ENCODE measurements at regions not wholly inside any gene's neighbourhood (a gene's known extent, or its start where the extent isn't known, plus 50 kb on each side); places are given as distances from the start of the nearest gene placed in this dataset.

DNA sequence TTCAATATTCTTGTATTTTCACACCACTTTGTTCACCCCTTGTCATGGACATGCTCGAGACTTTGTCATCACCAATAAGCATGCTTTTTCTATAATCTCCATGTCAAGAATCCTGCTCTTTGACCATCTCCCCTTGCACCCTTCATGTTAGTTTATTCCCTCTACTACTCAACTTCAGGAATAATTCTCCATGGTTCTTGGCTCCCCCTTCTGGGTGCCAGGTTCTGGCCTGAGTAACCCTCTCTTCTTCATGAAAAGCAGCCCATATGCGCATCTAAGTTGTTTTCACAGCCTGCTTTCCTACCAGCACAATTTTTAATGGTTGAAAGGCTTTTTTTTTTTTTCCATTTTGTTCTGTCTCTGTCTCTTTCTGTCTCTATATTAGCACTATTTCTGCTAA lies 160.7 kb downstream of the LEPR start:
- H2BK12ac ChIP-seq (ENCODE audit: low read length), result no peak overlapping the region
- H4K91ac ChIP-seq (ENCODE audit: low read depth, low read length, poor library complexity), result no peak overlapping the region
- peaks cover 0 to 2% of the 10 kb centered on the region in 2 donors for H3K36me3 ChIP-seq (replicated peaks in 1 of 2; ENCODE audit: control insufficient read depth in 2 of 2, insufficient read depth in 2 of 2, low read length in 2 of 2)
- no peak for DNase-seq (ENCODE audit: low spot score)
- no peak overlapping the region for H2BK15ac ChIP-seq (ENCODE audit: low read length)
- no peak overlapping the region for H4K8ac ChIP-seq (ENCODE audit: low read depth, low read length)
- no CpG with 5 or more reads among the region's 2 CpGs for WGBS, 2 donors (ENCODE audit: extremely low coverage in 2 of 2, insufficient read length in 2 of 2, insufficient replicate concordance in 1 of 2)
- H3K79me1 ChIP-seq (ENCODE audit: low read depth, low read length), result no peaks in the 10 kb centered on the region
- H2BK120ac ChIP-seq (ENCODE audit: low read depth, low read length), result no peak overlapping the region
- no peaks in the 10 kb centered on the region for H3K4me1 ChIP-seq (ENCODE audit: control insufficient read depth in 2 of 2, insufficient read depth in 1 of 2, low read depth in 1 of 2, low read length in 2 of 2)
- no peak overlapping the region for H3K14ac ChIP-seq (ENCODE audit: low read length)
- no peak overlapping the region for H3K4me2 ChIP-seq (ENCODE audit: insufficient read depth, low read length, poor library complexity, severe bottlenecking)
- no peak overlapping the region for H3K27ac ChIP-seq (replicated peaks; ENCODE audit: low read length)
- H3K9me3 ChIP-seq (replicated peaks in 1 of 2; ENCODE audit: control insufficient read depth in 2 of 2, insufficient read depth in 1 of 2, low read depth in 1 of 2, low read length in 2 of 2), result no peaks in the 10 kb centered on the region
- no peak overlapping the region for H3K9ac ChIP-seq (ENCODE audit: low read depth, low read length, poor library complexity)
- H2AK5ac ChIP-seq (ENCODE audit: low read depth, low read length), result no peak overlapping the region
- H2AFZ ChIP-seq (ENCODE audit: low read length), result no peak overlapping the region
- H3K4me3 ChIP-seq (ENCODE audit: low read length in 2 of 2), result no peak overlapping the region
- H2BK5ac ChIP-seq (ENCODE audit: low read length), result no peak overlapping the region
- H3K23ac ChIP-seq (ENCODE audit: low read depth, low read length, poor library complexity), result no peak overlapping the region
- no peak overlapping the region for H3K18ac ChIP-seq (ENCODE audit: low read length)
- no peak overlapping the region for H3K4ac ChIP-seq (ENCODE audit: low read length)
- H3K27me3 ChIP-seq (ENCODE audit: control insufficient read depth in 3 of 3, insufficient read depth in 3 of 3, low read depth in 1 of 3, low read length in 3 of 3), result no peaks in the 10 kb centered on the region

DNA sequence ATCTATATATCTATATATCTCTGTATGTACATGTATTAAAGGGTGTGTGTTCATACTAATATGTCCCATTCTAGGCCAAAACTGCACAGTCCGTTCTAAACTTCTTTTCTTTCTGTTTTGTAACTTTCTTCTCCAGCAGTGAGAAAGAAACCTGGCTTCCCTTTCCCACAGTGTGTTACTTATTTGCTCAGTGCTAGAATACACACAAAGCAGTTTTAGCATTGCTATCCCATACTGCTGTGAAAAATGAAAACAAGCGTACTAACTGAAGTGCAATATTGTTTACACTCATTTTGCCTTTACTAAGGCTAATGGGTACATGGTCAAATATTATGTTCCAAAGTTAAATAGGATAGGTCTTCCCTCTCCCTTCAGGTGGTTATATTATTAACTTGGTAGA lies 163.9 kb downstream of the LEPR start:
- H3K9me3 ChIP-seq (replicated peaks in 1 of 2; ENCODE audit: control insufficient read depth in 2 of 2, insufficient read depth in 1 of 2, low read depth in 1 of 2, low read length in 2 of 2), result no peaks in the 10 kb centered on the region
- no peak overlapping the region for H3K23ac ChIP-seq (ENCODE audit: low read depth, low read length, poor library complexity)
- H3K14ac ChIP-seq (ENCODE audit: low read length), result no peak overlapping the region
- no peak overlapping the region for H2AFZ ChIP-seq (ENCODE audit: low read length)
- no peak overlapping the region for H4K91ac ChIP-seq (ENCODE audit: low read depth, low read length, poor library complexity)
- no peak overlapping the region for H3K18ac ChIP-seq (ENCODE audit: low read length)
- H2BK12ac ChIP-seq (ENCODE audit: low read length), result no peak overlapping the region
- no CpG with 5 or more reads among the region's 2 CpGs for WGBS, 2 donors (ENCODE audit: extremely low coverage in 2 of 2, insufficient read length in 2 of 2, insufficient replicate concordance in 1 of 2)
- no peak overlapping the region for H3K4me3 ChIP-seq (ENCODE audit: low read length in 2 of 2)
- H3K4me1 ChIP-seq (ENCODE audit: control insufficient read depth in 2 of 2, insufficient read depth in 1 of 2, low read depth in 1 of 2, low read length in 2 of 2), result no peaks in the 10 kb centered on the region
- H3K79me1 ChIP-seq (ENCODE audit: low read depth, low read length), result no peaks in the 10 kb centered on the region
- H2BK15ac ChIP-seq (ENCODE audit: low read length), result no peak overlapping the region
- H3K36me3 ChIP-seq (replicated peaks in 1 of 2; ENCODE audit: control insufficient read depth in 2 of 2, insufficient read depth in 2 of 2, low read length in 2 of 2), result no peaks in the 10 kb centered on the region
- no peak overlapping the region for H3K9ac ChIP-seq (ENCODE audit: low read depth, low read length, poor library complexity)
- H2BK5ac ChIP-seq (ENCODE audit: low read length), result no peak overlapping the region
- H3K27me3 ChIP-seq (ENCODE audit: control insufficient read depth in 3 of 3, insufficient read depth in 3 of 3, low read depth in 1 of 3, low read length in 3 of 3), result no peaks in the 10 kb centered on the region
- no peak overlapping the region for H2AK5ac ChIP-seq (ENCODE audit: low read depth, low read length)
- H2BK120ac ChIP-seq (ENCODE audit: low read depth, low read length), result no peak overlapping the region
- H3K27ac ChIP-seq (replicated peaks; ENCODE audit: low read length), result no peak overlapping the region
- H3K4ac ChIP-seq (ENCODE audit: low read length), result no peak overlapping the region
- no peak overlapping the region for H3K4me2 ChIP-seq (ENCODE audit: insufficient read depth, low read length, poor library complexity, severe bottlenecking)
- DNase-seq (ENCODE audit: low spot score), result no peak
- H4K8ac ChIP-seq (ENCODE audit: low read depth, low read length), result no peak overlapping the region

DNA sequence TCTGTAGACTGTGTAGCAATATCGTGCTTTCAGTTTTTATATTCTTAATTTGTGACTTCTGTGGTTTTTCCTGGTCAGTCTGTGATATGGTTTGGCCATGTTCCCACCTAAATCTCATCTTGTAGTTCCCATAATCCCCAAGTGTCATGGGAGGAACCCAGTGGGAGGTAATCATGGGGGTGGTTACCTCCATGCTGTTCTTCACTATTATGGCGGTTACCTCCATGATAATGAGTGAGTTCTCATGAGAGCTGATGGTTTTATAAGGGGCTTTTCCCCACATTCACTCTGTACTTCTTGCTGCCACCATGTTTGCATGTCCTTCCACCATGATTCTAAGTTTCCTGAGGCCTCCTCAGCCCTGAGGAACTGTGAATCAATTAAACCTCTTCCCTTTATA lies 169.8 kb downstream of the LEPR start:
- Histone ChIP-seq H2BK15ac (ENCODE audit: low read length) (no peak overlapping the region), H3K9me3 (replicated peaks in 1 of 2; ENCODE audit: control insufficient read depth in 2 of 2, insufficient read depth in 1 of 2, low read depth in 1 of 2, low read length in 2 of 2) (no peaks in the 10 kb centered on the region), H3K27ac (replicated peaks; ENCODE audit: low read length) (no peak overlapping the region), H3K14ac (ENCODE audit: low read length) (no peak overlapping the region), H3K23ac (ENCODE audit: low read depth, low read length, poor library complexity) (no peak overlapping the region), H3K36me3 (replicated peaks in 1 of 2; ENCODE audit: control insufficient read depth in 2 of 2, insufficient read depth in 2 of 2, low read length in 2 of 2) (no peaks in the 10 kb centered on the region), H3K4me3 (ENCODE audit: low read length in 2 of 2) (no peak overlapping the region), H3K27me3 (ENCODE audit: control insufficient read depth in 3 of 3, insufficient read depth in 3 of 3, low read depth in 1 of 3, low read length in 3 of 3) (no peaks in the 10 kb centered on the region), H3K79me1 (ENCODE audit: low read depth, low read length) (no peaks in the 10 kb centered on the region), H3K4me2 (ENCODE audit: insufficient read depth, low read length, poor library complexity, severe bottlenecking) (no peak overlapping the region), H2AFZ (ENCODE audit: low read length) (no peak overlapping the region), H3K18ac (ENCODE audit: low read length) (no peak overlapping the region), H3K4ac (ENCODE audit: low read length) (no peak overlapping the region), H4K91ac (ENCODE audit: low read depth, low read length, poor library complexity) (no peak overlapping the region), H3K9ac (ENCODE audit: low read depth, low read length, poor library complexity) (no peak overlapping the region), H2BK12ac (ENCODE audit: low read length) (no peak overlapping the region), H4K8ac (ENCODE audit: low read depth, low read length) (no peak overlapping the region), H2BK120ac (ENCODE audit: low read depth, low read length) (no peak overlapping the region), H3K4me1 (ENCODE audit: control insufficient read depth in 2 of 2, insufficient read depth in 1 of 2, low read depth in 1 of 2, low read length in 2 of 2) (no peaks in the 10 kb centered on the region), H2AK5ac (ENCODE audit: low read depth, low read length) (no peak overlapping the region), H2BK5ac (ENCODE audit: low read length) (no peak overlapping the region)
- DNase-seq (ENCODE audit: low spot score), result no peak
- WGBS, 2 donors (ENCODE audit: extremely low coverage in 2 of 2, insufficient read length in 2 of 2, insufficient replicate concordance in 1 of 2), result no CpG with 5 or more reads among the region's 2 CpGs

DNA sequence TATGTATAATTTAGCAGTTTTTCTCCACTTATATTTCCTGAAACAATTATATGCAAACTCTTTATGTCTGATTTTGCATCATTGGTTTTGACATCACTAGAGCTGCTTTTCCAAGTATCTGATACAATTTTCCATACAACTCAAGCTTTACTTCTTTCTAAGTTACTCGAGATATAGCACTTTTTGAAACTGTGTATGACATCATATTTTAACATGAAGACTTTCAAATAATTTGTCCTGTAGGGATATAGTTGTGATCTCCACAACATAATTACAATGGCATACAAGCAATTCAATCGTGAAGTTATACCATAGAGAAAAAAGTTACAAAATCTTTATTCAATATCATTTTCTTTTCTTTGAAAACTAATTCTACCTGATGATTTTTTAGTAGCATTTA lies 173.0 kb downstream of the LEPR start:
- no peak overlapping the region for H3K9ac ChIP-seq (ENCODE audit: low read depth, low read length, poor library complexity)
- H2BK15ac ChIP-seq (ENCODE audit: low read length), result no peak overlapping the region
- H2AK5ac ChIP-seq (ENCODE audit: low read depth, low read length), result no peak overlapping the region
- H3K4ac ChIP-seq (ENCODE audit: low read length), result no peak overlapping the region
- H4K91ac ChIP-seq (ENCODE audit: low read depth, low read length, poor library complexity), result no peak overlapping the region
- no peaks in the 10 kb centered on the region for H3K36me3 ChIP-seq (replicated peaks in 1 of 2; ENCODE audit: control insufficient read depth in 2 of 2, insufficient read depth in 2 of 2, low read length in 2 of 2)
- no CpG with 5 or more reads among the region's 2 CpGs for WGBS, 2 donors (ENCODE audit: extremely low coverage in 2 of 2, insufficient read length in 2 of 2, insufficient replicate concordance in 1 of 2)
- no peak overlapping the region for H3K18ac ChIP-seq (ENCODE audit: low read length)
- no peak overlapping the region for H2BK12ac ChIP-seq (ENCODE audit: low read length)
- no peaks in the 10 kb centered on the region for H3K79me1 ChIP-seq (ENCODE audit: low read depth, low read length)
- H2AFZ ChIP-seq (ENCODE audit: low read length), result no peak overlapping the region
- no peak overlapping the region for H2BK5ac ChIP-seq (ENCODE audit: low read length)
- H3K14ac ChIP-seq (ENCODE audit: low read length), result no peak overlapping the region
- H3K4me3 ChIP-seq (ENCODE audit: low read length in 2 of 2), result no peak overlapping the region
- H2BK120ac ChIP-seq (ENCODE audit: low read depth, low read length), result no peak overlapping the region
- H3K4me2 ChIP-seq (ENCODE audit: insufficient read depth, low read length, poor library complexity, severe bottlenecking), result no peak overlapping the region
- no peaks in the 10 kb centered on the region for H3K4me1 ChIP-seq (ENCODE audit: control insufficient read depth in 2 of 2, insufficient read depth in 1 of 2, low read depth in 1 of 2, low read length in 2 of 2)
- DNase-seq (ENCODE audit: low spot score), result no peak
- H4K8ac ChIP-seq (ENCODE audit: low read depth, low read length), result no peak overlapping the region
- H3K27me3 ChIP-seq (ENCODE audit: control insufficient read depth in 3 of 3, insufficient read depth in 3 of 3, low read depth in 1 of 3, low read length in 3 of 3), result no peaks in the 10 kb centered on the region
- no peak overlapping the region for H3K23ac ChIP-seq (ENCODE audit: low read depth, low read length, poor library complexity)
- H3K9me3 ChIP-seq (replicated peaks in 1 of 2; ENCODE audit: control insufficient read depth in 2 of 2, insufficient read depth in 1 of 2, low read depth in 1 of 2, low read length in 2 of 2), result no peaks in the 10 kb centered on the region
- no peak overlapping the region for H3K27ac ChIP-seq (replicated peaks; ENCODE audit: low read length)
